NCI-H2081 (cell line): ENCODE measurements at regions not wholly inside any gene's neighbourhood (a gene's known extent, or its start where the extent isn't known, plus 50 kb on each side); places are given as distances from the start of the nearest gene placed in this dataset.
"Not testable (repeated sequence)": the region's sequence is repeated elsewhere in the genome, so short reads cannot be mapped to it uniquely, and the experiment has no call there.

Experiments used
- DNase-seq, 2 experiments: peaks; one replicate each; lab custom pipeline; 2025; lab: John Stamatoyannopoulos, UW

- no peak for DNase-seq
Observed at GRCh38 chr6:27106382-27106781, 141.1 kb upstream of the PRSS16 start.

- DNase-seq, result no peak
Observed at GRCh38 chr6:27111743-27112142, 135.8 kb upstream of the PRSS16 start.

- no peak for DNase-seq
Observed at GRCh38 chr6:27112974-27113373, 134.5 kb upstream of the PRSS16 start.

- DNase-seq, result no peak
Observed at GRCh38 chr6:27119329-27119728, 128.2 kb upstream of the PRSS16 start.

GRCh38 chr6:27119761-27120160 is 127.7 kb upstream of the PRSS16 start:
- DNase-seq, result no peak

GRCh38 chr6:27121640-27122039 is 125.9 kb upstream of the PRSS16 start:
- no peak for DNase-seq

- DNase-seq, result no peak
Observed at GRCh38 chr6:27124252-27124657, 123.2 kb upstream of the PRSS16 start.

GRCh38 chr6:27126046-27126814 is 121.3 kb upstream of the PRSS16 start:
- DNase-seq, result no peak

- DNase-seq, result peak; percentile 11 to 12
Observed at GRCh38 chr6:27126815-27127537, 120.5 kb upstream of the PRSS16 start.

GRCh38 chr6:27127874-27128273 is 119.6 kb upstream of the PRSS16 start:
- DNase-seq, result not testable (repeated sequence)

- DNase-seq, result no peak
Observed at GRCh38 chr6:27128311-27129094, 119.0 kb upstream of the PRSS16 start.

GRCh38 chr6:27129095-27129815 is 118.2 kb upstream of the PRSS16 start:
- DNase-seq, result no peak

- no peak for DNase-seq
Observed at GRCh38 chr6:27129917-27130316, 117.6 kb upstream of the PRSS16 start.

- DNase-seq, result no peak
Observed at GRCh38 chr6:27130668-27131428, 116.7 kb upstream of the PRSS16 start.

GRCh38 chr6:27132282-27132531 is 115.3 kb upstream of the PRSS16 start:
- DNase-seq, result peak in 1 of 2 experiments; percentile 59

GRCh38 chr6:27132532-27133280 is 114.8 kb upstream of the PRSS16 start:
- DNase-seq, result peak; percentile 90 to 96

- peak in 1 of 2 experiments; percentile 19 for DNase-seq
Observed at GRCh38 chr6:27133281-27134227, 113.9 kb upstream of the PRSS16 start.

- no peak for DNase-seq
Observed at GRCh38 chr6:27135087-27135657, 112.3 kb upstream of the PRSS16 start.

- no peak for DNase-seq
Observed at GRCh38 chr6:27136077-27136644, 111.3 kb upstream of the PRSS16 start.
